CD4-positive, alpha-beta T cell treated with Interleukin-12 subunit alpha and Interleukin-12 subunit beta, for 1 hour (primary cell): ENCODE measurements at regions not wholly inside any gene's neighbourhood (a gene's known extent, or its start where the extent isn't known, plus 50 kb on each side); places are given as distances from the start of the nearest gene placed in this dataset.

Source experiments
- DNase-seq: peaks from one replicate; pipeline ENCODE4 v3.0.0-alpha.2; 2020

- no peak for DNase-seq
These were observed 856.9 kb upstream of the SEL1L start for GRCh38 chr14:82390586-82390985.

- no peak for DNase-seq
These were observed 861.3 kb upstream of the SEL1L start for GRCh38 chr14:82394916-82395315.

- no peak for DNase-seq
These were observed 864.6 kb upstream of the SEL1L start for GRCh38 chr14:82398256-82398655.

- no peak for DNase-seq
These were observed 870.3 kb upstream of the SEL1L start for GRCh38 chr14:82403987-82404386.

GRCh38 chr14:82410064-82410463, 876.4 kb upstream of the SEL1L start:
- DNase-seq = no peak

GRCh38 chr14:82411298-82411697, 877.6 kb upstream of the SEL1L start:
- no peak for DNase-seq

- DNase-seq = no peak
These were observed 878.9 kb upstream of the SEL1L start for GRCh38 chr14:82412545-82412944.

GRCh38 chr14:82414853-82415539, 881.3 kb upstream of the SEL1L start:
- DNase-seq = no peak

GRCh38 chr14:82419933-82420332, 886.3 kb upstream of the SEL1L start:
- DNase-seq = no peak

GRCh38 chr14:82420871-82421270, 887.2 kb upstream of the SEL1L start:
- DNase-seq = no peak

GRCh38 chr14:82421286-82421685, 887.6 kb upstream of the SEL1L start:
- DNase-seq = no peak

- DNase-seq = no peak
These were observed 888.6 kb upstream of the SEL1L start for GRCh38 chr14:82422230-82422629.

GRCh38 chr14:82425261-82425660, 891.6 kb upstream of the SEL1L start:
- DNase-seq = no peak

- DNase-seq = no peak
These were observed 897.4 kb upstream of the SEL1L start for GRCh38 chr14:82431031-82431430.

GRCh38 chr14:82432301-82433105, 898.9 kb upstream of the SEL1L start:
- no peak for DNase-seq

- no peak for DNase-seq
These were observed 904.8 kb upstream of the SEL1L start for GRCh38 chr14:82438436-82438835.

GRCh38 chr14:82441270-82441669, 907.6 kb upstream of the SEL1L start:
- no peak for DNase-seq

- DNase-seq = no peak
These were observed 912.3 kb upstream of the SEL1L start for GRCh38 chr14:82445810-82446570.

- DNase-seq = no peak
These were observed 913.9 kb upstream of the SEL1L start for GRCh38 chr14:82447586-82447985.

- DNase-seq = no peak
These were observed 916.3 kb upstream of the SEL1L start for GRCh38 chr14:82449926-82450468.

GRCh38 chr14:82451675-82452074, 918.0 kb upstream of the SEL1L start:
- DNase-seq = no peak

GRCh38 chr14:82482345-82482744, 948.7 kb upstream of the SEL1L start:
- DNase-seq = no peak

- DNase-seq = no peak
These were observed 954.8 kb upstream of the SEL1L start for GRCh38 chr14:82488473-82488872.
